ENCODE measurements at regions not wholly inside any gene's neighbourhood (a gene's known extent, or its start where the extent isn't known, plus 50 kb on each side); places are given as distances from the start of the nearest gene placed in this dataset.

GRCh38 chr5:90201923-90202322 is 207.6 kb downstream of the CETN3 start:
- H3K36me3 ChIP-seq, result no peaks in the 10 kb centered on the region
- 52 to 60% methylated on average over 3 of the region's 3 CpGs for WGBS, 2 donors (ENCODE audit: low coverage in 1 of 2)
- H3K27ac ChIP-seq, result no peak overlapping the region
- peaks cover 0 to 21% (median 0%) of the 10 kb centered on the region in 3 donors for H3K9me3 ChIP-seq
- no peak overlapping the region for H3K4me3 ChIP-seq
- no peak for ATAC-seq
- no peaks in the 10 kb centered on the region for H3K4me1 ChIP-seq
- TF ChIP-seq CTCF (IDR thresholded peaks at IDR 0.05) (no peak), POLR2AphosphoS5 (IDR thresholded peaks at IDR 0.05) (no peak), POLR2A (IDR thresholded peaks at IDR 0.05) (no peak), EP300 (IDR thresholded peaks at IDR 0.05) (no peak)
- no peaks in the 10 kb centered on the region for H3K27me3 ChIP-seq

- H3K27ac ChIP-seq, result no peak overlapping the region
- no peak overlapping the region for H3K4me3 ChIP-seq
- ATAC-seq, result no peak
- no peaks in the 10 kb centered on the region for H3K4me1 ChIP-seq
- WGBS, 2 donors (ENCODE audit: low coverage in 1 of 2), result 100% methylated on average over 1 of the region's 2 CpGs; no CpG with 5 or more reads in 1 of the 2 donors
- H3K36me3 ChIP-seq, result no peaks in the 10 kb centered on the region
- no peaks in the 10 kb centered on the region for H3K9me3 ChIP-seq
- TF ChIP-seq CTCF (IDR thresholded peaks at IDR 0.05) (no peak), EP300 (IDR thresholded peaks at IDR 0.05) (no peak), POLR2A (IDR thresholded peaks at IDR 0.05) (no peak), POLR2AphosphoS5 (IDR thresholded peaks at IDR 0.05) (no peak)
- no peaks in the 10 kb centered on the region for H3K27me3 ChIP-seq
Observed at GRCh38 chr5:90193185-90193822, 216.3 kb downstream of the CETN3 start.

- no peaks in the 10 kb centered on the region for H3K27me3 ChIP-seq
- no peak overlapping the region for H3K27ac ChIP-seq
- no peaks in the 10 kb centered on the region for H3K9me3 ChIP-seq
- 58 to 81% methylated on average over 2 of the region's 2 CpGs for WGBS, 2 donors (ENCODE audit: low coverage in 1 of 2)
- no peaks in the 10 kb centered on the region for H3K36me3 ChIP-seq
- no peaks in the 10 kb centered on the region for H3K4me1 ChIP-seq
- ATAC-seq, result no peak
- no peak overlapping the region for H3K4me3 ChIP-seq
- TF ChIP-seq POLR2A (IDR thresholded peaks at IDR 0.05), result no peak
- no peak for TF ChIP-seq POLR2AphosphoS5 (IDR thresholded peaks at IDR 0.05)
- TF ChIP-seq EP300 (IDR thresholded peaks at IDR 0.05), result no peak
- no peak for TF ChIP-seq CTCF (IDR thresholded peaks at IDR 0.05)
Observed at GRCh38 chr5:90191352-90192045, 218.1 kb downstream of the CETN3 start.

- H3K9me3 ChIP-seq, result no peaks in the 10 kb centered on the region
- ATAC-seq, result no peak
- peaks cover 0 to 11% (median 0%) of the 10 kb centered on the region in 3 donors for H3K4me1 ChIP-seq
- no peak overlapping the region for H3K4me3 ChIP-seq
- 85 to 100% methylated on average over 2 of the region's 2 CpGs for WGBS, 2 donors (ENCODE audit: low coverage in 1 of 2)
- no peak overlapping the region for H3K27ac ChIP-seq
- H3K36me3 ChIP-seq, result no peaks in the 10 kb centered on the region
- no peaks in the 10 kb centered on the region for H3K27me3 ChIP-seq
- TF ChIP-seq POLR2A (IDR thresholded peaks at IDR 0.05) (no peak), POLR2AphosphoS5 (IDR thresholded peaks at IDR 0.05) (no peak), EP300 (IDR thresholded peaks at IDR 0.05) (no peak), CTCF (IDR thresholded peaks at IDR 0.05) (no peak)
Observed at GRCh38 chr5:90185897-90186468, 223.6 kb downstream of the CETN3 start.
